ENCODE measurements at regions not wholly inside any gene's neighbourhood (a gene's known extent, or its start where the extent isn't known, plus 50 kb on each side); places are given as distances from the start of the nearest gene placed in this dataset.
"Not testable (repeated sequence)": the region's sequence is repeated elsewhere in the genome, so short reads cannot be mapped to it uniquely, and the experiment has no call there.

- DNase-seq (ENCODE audit: low spot score), result no peak
These were observed 566.9 kb upstream of the ANO5 start for GRCh38 chr11:21625982-21626381.

GRCh38 chr11:21628641-21629040, 564.2 kb upstream of the ANO5 start:
- no peak for DNase-seq (ENCODE audit: low spot score)

GRCh38 chr11:21630934-21631478, 561.9 kb upstream of the ANO5 start:
- DNase-seq (ENCODE audit: low spot score), result no peak

GRCh38 chr11:21631991-21632390, 560.9 kb upstream of the ANO5 start:
- DNase-seq (ENCODE audit: low spot score), result no peak

- DNase-seq (ENCODE audit: low spot score), result no peak
These were observed 558.4 kb upstream of the ANO5 start for GRCh38 chr11:21634491-21634890.

GRCh38 chr11:21634956-21635355, 557.9 kb upstream of the ANO5 start:
- DNase-seq (ENCODE audit: low spot score), result no peak

GRCh38 chr11:21635394-21636145, 557.3 kb upstream of the ANO5 start:
- DNase-seq (ENCODE audit: low spot score), result no peak

GRCh38 chr11:21636561-21636960, 556.3 kb upstream of the ANO5 start:
- DNase-seq (ENCODE audit: low spot score), result no peak

GRCh38 chr11:21640491-21640890, 552.4 kb upstream of the ANO5 start:
- DNase-seq (ENCODE audit: low spot score), result no peak

- DNase-seq (ENCODE audit: low spot score), result no peak
These were observed 551.0 kb upstream of the ANO5 start for GRCh38 chr11:21641869-21642268.

GRCh38 chr11:21646351-21646750, 546.5 kb upstream of the ANO5 start:
- no peak for DNase-seq (ENCODE audit: low spot score)

- no peak for DNase-seq (ENCODE audit: low spot score)
These were observed 541.9 kb upstream of the ANO5 start for GRCh38 chr11:21650961-21651360.

- DNase-seq (ENCODE audit: low spot score), result no peak
These were observed 538.9 kb upstream of the ANO5 start for GRCh38 chr11:21653951-21654421.

- DNase-seq (ENCODE audit: low spot score), result no peak
These were observed 536.8 kb upstream of the ANO5 start for GRCh38 chr11:21656065-21656464.

- no peak for DNase-seq (ENCODE audit: low spot score)
These were observed 534.2 kb upstream of the ANO5 start for GRCh38 chr11:21658654-21659193.

- not testable (repeated sequence) for DNase-seq (ENCODE audit: low spot score)
These were observed 533.5 kb upstream of the ANO5 start for GRCh38 chr11:21659377-21659776.

- no peak for DNase-seq (ENCODE audit: low spot score)
These were observed 532.9 kb upstream of the ANO5 start for GRCh38 chr11:21659961-21660360.

GRCh38 chr11:21675049-21675616, 517.8 kb upstream of the ANO5 start:
- no peak for DNase-seq (ENCODE audit: low spot score)

- no peak for DNase-seq (ENCODE audit: low spot score)
These were observed 505.2 kb upstream of the ANO5 start for GRCh38 chr11:21687643-21688042.

- no peak for DNase-seq (ENCODE audit: low spot score)
These were observed 488.3 kb upstream of the ANO5 start for GRCh38 chr11:21704539-21704938.

GRCh38 chr11:21707116-21707739, 485.7 kb upstream of the ANO5 start:
- DNase-seq (ENCODE audit: low spot score), result no peak

- DNase-seq (ENCODE audit: low spot score), result no peak
These were observed 482.1 kb upstream of the ANO5 start for GRCh38 chr11:21710809-21711208.

- no peak for DNase-seq (ENCODE audit: low spot score)
These were observed 481.5 kb upstream of the ANO5 start for GRCh38 chr11:21711341-21711740.
